Brain microvascular endothelial cell (primary cell): ENCODE measurements at regions not wholly inside any gene's neighbourhood (a gene's known extent, or its start where the extent isn't known, plus 50 kb on each side); places are given as distances from the start of the nearest gene placed in this dataset.

ENCODE experiments used
- DNase-seq: peaks from one replicate; pipeline ENCODE4 v3.0.0-alpha.2; 2020
- H3K27ac ChIP-seq: fragments of 250-450 bp; sonication (Bioruptor Pico); 2 replicates; pipeline ENCODE4 v1.5.1; 2020; ENCODE audit warnings: mild to moderate bottlenecking, moderate library complexity
- H3K27me3 ChIP-seq: fragments of 250-450 bp; sonication (Bioruptor Pico); replicated peaks from 2 replicates; pipeline ENCODE4 v1.5.1; 2020; ENCODE audit warnings: mild to moderate bottlenecking
- H3K36me3 ChIP-seq: fragments of 250-450 bp; sonication (Bioruptor Pico); replicated peaks from 2 replicates; pipeline ENCODE4 v1.5.1; 2020; ENCODE audit warnings: mild to moderate bottlenecking
- H3K4me3 ChIP-seq: 2 replicates; pipeline ENCODE4 v1.5.1; 2011; ENCODE audit warnings: low read depth, mild to moderate bottlenecking, control low read depth, low read length, moderate library complexity
- CTCF ChIP-seq: IDR thresholded peaks from 2 replicates; pipeline ENCODE4 v1.5.1; 2011; ENCODE audit warnings: low read depth, mild to moderate bottlenecking, moderate library complexity, low read length, control low read depth, inconsistent platforms; ENCODE audit errors: missing control alignments
- in situ Hi-C: cut with HindIII; loops from 2 replicates; pipeline ENCODE4 v1.10.0; 2017; ENCODE audit warnings: low sequenced_read_pairs, low pct_ligation_motif_present

- Histone ChIP-seq H3K27ac (no peak overlapping the region), H3K4me3 (no peak overlapping the region), H3K27me3 (no peaks in the 10 kb centered on the region), H3K36me3 (no peaks in the 10 kb centered on the region)
- TF ChIP-seq CTCF = no peak
- DNase-seq = no peak
- in situ Hi-C loops = no loop called here
Measured at GRCh38 chr7:130840599-130840998, 106.6 kb upstream of the KLF14 start.

DNA sequence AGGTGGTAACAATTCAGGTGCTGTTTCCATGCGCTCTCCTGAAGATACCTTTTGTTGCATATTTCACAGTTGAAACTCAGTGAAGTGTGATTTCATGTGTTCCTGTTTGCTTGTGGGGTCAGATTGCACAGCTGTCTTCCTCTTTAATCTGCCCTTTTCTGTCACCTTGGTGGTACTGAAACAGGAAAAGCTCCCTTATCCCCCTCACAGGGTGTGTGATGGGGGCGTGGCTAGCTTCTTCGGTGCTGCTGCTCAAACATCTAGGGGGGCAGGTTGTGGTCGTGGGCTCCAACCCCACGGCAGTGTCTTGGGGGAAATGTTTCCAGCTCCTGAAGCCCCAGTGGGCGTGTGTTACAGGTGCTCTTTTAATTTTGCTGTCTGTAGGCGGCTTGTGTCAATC lies 107.4 kb upstream of the KLF14 start:
- TF ChIP-seq CTCF = no peak
- H3K36me3 ChIP-seq = no peaks in the 10 kb centered on the region
- H3K27ac ChIP-seq = no peak overlapping the region
- H3K27me3 ChIP-seq = no peaks in the 10 kb centered on the region
- in situ Hi-C loops = no loop called here
- H3K4me3 ChIP-seq = no peak overlapping the region
- no peak for DNase-seq

DNA sequence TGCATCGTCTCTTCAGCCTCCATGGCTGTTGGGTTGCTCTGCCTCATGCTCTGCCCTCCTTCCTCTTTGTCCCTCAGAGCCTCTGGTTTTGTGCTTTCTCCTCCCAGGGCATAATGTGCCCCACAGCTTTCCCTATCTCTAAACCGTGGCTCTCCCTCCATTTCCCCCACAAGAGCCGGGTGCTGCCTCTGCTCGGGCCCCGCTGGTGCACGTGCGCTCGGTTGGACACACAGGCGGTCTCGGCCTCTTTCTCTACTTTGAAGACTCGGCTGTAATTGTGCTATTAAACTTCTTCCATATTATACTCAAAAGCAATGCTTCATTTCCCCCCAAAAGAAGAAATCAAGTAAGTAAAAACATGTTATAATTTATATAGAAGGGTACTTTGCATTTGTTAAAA lies 109.7 kb upstream of the KLF14 start:
- no peak overlapping the region for H3K27ac ChIP-seq

GRCh38 chr7:130844811-130845580 lies 111.0 kb upstream of the KLF14 start:
- H3K36me3 ChIP-seq = no peaks in the 10 kb centered on the region
- DNase-seq = peak; percentile 64
- H3K27ac ChIP-seq = peak overlapping the region; percentile 61
- H3K4me3 ChIP-seq = no peak overlapping the region
- no peak for TF ChIP-seq CTCF
- H3K27me3 ChIP-seq = no peaks in the 10 kb centered on the region
- in situ Hi-C loops = no loop called here

More for the DNA sequence above, 109.7 kb upstream of the KLF14 start:
- no peak overlapping the region for H3K4me3 ChIP-seq
- no peaks in the 10 kb centered on the region for H3K36me3 ChIP-seq
- H3K27me3 ChIP-seq = no peaks in the 10 kb centered on the region
- DNase-seq = no peak
- TF ChIP-seq CTCF = no peak
- in situ Hi-C loops = no loop called here

DNA sequence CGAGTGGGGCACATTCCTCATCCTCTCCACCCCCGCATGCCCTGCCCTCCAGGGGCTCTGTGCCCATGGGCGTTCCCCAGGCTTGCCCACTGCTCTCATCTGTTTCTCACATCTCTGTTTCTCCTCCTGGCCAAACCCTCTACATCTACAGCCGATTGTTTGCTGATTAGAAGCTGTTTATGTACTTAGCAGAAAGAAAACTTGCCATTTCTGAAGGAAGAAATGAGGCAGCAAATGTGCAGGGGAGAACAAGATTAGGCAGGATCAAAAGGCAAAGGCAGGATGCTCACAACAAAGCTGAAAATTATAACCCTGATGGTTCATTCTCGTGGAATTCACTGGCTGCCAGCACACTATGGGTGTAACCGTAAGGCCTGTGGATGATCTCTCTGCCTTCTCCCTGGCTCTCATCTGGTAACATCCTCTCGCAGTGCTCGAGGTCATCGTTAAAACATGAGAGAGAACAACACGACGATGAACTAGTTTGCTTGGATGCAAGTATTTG lies 111.6 kb upstream of the KLF14 start:
- in situ Hi-C loops = no loop called here
- Histone ChIP-seq H3K27ac (peak overlapping the region; percentile 61), H3K27me3 (no peaks in the 10 kb centered on the region), H3K36me3 (no peaks in the 10 kb centered on the region), H3K4me3 (no peak overlapping the region)
- no peak for TF ChIP-seq CTCF
- DNase-seq = peak; percentile 80

DNA sequence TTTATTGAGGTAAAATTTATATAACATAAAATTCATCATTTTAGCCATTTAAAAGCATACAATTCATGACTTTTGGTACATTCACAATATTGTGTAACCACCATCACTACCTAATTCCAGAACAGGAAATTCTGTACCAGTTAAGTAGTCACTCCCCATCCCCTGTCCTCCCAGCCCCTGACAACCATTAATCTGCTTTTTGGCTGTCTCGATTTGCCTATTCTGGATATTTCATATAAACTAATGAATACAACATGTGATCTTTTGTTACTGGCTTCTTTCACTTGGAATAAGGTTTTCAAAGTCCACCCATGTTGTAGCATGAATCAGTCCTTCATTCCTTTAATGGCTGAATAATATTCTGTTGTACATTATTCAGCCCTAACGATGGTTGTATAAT lies 115.6 kb upstream of the KLF14 start:
- peaks cover 2% of the 10 kb centered on the region for H3K36me3 ChIP-seq
- H3K27ac ChIP-seq = no peak overlapping the region
- DNase-seq = no peak
- TF ChIP-seq CTCF = no peak
- in situ Hi-C loops = no loop called here
- no peak overlapping the region for H3K4me3 ChIP-seq
- H3K27me3 ChIP-seq = no peaks in the 10 kb centered on the region
